ENCODE measurements at regions not wholly inside any gene's neighbourhood (a gene's known extent, or its start where the extent isn't known, plus 50 kb on each side); places are given as distances from the start of the nearest gene placed in this dataset.

DNA sequence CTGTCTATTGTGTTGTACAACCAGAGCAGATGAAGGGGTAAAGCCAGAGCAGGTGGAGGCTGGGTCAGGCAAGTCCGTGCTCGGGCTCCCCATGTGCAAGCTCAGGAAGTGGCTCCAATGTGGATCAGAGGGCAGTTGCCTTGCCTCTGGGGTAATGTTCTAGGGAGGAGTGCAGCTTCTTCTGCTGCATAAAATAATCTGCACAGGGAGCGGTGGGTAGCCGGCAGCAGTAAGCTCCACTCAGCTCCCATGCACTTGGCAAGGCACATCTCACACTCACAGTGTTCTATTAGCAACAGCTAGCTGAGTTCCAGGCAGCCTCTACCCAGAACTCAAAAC lies 565.3 kb upstream of the SLITRK1 start:
- TF ChIP-seq, protein P1, sequence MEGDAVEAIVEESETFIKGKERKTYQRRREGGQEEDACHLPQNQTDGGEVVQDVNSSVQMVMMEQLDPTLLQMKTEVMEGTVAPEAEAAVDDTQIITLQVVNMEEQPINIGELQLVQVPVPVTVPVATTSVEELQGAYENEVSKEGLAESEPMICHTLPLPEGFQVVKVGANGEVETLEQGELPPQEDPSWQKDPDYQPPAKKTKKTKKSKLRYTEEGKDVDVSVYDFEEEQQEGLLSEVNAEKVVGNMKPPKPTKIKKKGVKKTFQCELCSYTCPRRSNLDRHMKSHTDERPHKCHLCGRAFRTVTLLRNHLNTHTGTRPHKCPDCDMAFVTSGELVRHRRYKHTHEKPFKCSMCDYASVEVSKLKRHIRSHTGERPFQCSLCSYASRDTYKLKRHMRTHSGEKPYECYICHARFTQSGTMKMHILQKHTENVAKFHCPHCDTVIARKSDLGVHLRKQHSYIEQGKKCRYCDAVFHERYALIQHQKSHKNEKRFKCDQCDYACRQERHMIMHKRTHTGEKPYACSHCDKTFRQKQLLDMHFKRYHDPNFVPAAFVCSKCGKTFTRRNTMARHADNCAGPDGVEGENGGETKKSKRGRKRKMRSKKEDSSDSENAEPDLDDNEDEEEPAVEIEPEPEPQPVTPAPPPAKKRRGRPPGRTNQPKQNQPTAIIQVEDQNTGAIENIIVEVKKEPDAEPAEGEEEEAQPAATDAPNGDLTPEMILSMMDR (IDR thresholded peaks at IDR 0.05), result no peak
- TF ChIP-seq POLR2AphosphoS5 (IDR thresholded peaks at IDR 0.05) (no peak), EP300 (IDR thresholded peaks at IDR 0.05) (no peak), POLR2A (IDR thresholded peaks at IDR 0.05) (no peak)
